Thyroid gland (tissue), 4 donors: ENCODE measurements at regions not wholly inside any gene's neighbourhood (a gene's known extent, or its start where the extent isn't known, plus 50 kb on each side); places are given as distances from the start of the nearest gene placed in this dataset.

ENCODE experiments used
- POLR2A ChIP-seq, 2 donors: fragments of 450-650 bp; IDR thresholded peaks; one replicate each; pipeline ENCODE4 v1.6.1; 2017; ENCODE audit warnings: antibody characterized with exemption in 2 of 2, mild to moderate bottlenecking in 2 of 2, moderate library complexity in 1 of 2
- TF ChIP-seq, protein P1 (sequence below), 6 experiments: fragments of 200-600 bp in 3 of 6; fragments of 450-650 bp in 3 of 6; sonication (generic) in 3 of 6; IDR thresholded peaks; one replicate each; pipeline ENCODE4 v1.5.1; 2016 to 2019; ENCODE audit warnings: antibody characterized with exemption in 6 of 6, mild to moderate bottlenecking in 2 of 6, inconsistent platforms in 1 of 6, moderate library complexity in 1 of 6

DNA sequence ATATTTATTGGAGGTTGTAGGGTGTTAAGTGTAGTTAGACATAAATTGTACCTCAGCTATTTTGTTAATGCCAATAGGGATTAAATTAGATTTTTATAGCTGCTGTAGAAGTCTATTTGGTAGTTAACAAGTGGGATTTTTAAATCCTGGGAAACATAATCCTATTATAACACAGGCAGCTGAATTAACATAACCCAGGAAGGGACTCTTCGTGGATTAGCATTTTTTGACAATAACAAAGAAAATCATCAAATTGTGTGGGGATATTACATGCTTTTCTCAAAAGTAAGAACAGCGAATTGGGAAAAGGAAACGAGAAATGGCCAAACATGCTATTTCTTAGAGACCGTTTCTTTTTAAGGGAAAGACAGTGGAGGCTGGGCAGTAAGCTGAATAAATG is 172.8 kb downstream of the ZIC5 start:
- TF ChIP-seq, protein P1, sequence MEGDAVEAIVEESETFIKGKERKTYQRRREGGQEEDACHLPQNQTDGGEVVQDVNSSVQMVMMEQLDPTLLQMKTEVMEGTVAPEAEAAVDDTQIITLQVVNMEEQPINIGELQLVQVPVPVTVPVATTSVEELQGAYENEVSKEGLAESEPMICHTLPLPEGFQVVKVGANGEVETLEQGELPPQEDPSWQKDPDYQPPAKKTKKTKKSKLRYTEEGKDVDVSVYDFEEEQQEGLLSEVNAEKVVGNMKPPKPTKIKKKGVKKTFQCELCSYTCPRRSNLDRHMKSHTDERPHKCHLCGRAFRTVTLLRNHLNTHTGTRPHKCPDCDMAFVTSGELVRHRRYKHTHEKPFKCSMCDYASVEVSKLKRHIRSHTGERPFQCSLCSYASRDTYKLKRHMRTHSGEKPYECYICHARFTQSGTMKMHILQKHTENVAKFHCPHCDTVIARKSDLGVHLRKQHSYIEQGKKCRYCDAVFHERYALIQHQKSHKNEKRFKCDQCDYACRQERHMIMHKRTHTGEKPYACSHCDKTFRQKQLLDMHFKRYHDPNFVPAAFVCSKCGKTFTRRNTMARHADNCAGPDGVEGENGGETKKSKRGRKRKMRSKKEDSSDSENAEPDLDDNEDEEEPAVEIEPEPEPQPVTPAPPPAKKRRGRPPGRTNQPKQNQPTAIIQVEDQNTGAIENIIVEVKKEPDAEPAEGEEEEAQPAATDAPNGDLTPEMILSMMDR (IDR thresholded peaks at IDR 0.05), result no peak
- TF ChIP-seq POLR2A (IDR thresholded peaks at IDR 0.05), result no peak
